ENCODE measurements at regions not wholly inside any gene's neighbourhood (a gene's known extent, or its start where the extent isn't known, plus 50 kb on each side); places are given as distances from the start of the nearest gene placed in this dataset.

GRCh38 chr2:134143568-134143967 lies 110.3 kb upstream of the MGAT5 start:
- TF ChIP-seq, protein P1, sequence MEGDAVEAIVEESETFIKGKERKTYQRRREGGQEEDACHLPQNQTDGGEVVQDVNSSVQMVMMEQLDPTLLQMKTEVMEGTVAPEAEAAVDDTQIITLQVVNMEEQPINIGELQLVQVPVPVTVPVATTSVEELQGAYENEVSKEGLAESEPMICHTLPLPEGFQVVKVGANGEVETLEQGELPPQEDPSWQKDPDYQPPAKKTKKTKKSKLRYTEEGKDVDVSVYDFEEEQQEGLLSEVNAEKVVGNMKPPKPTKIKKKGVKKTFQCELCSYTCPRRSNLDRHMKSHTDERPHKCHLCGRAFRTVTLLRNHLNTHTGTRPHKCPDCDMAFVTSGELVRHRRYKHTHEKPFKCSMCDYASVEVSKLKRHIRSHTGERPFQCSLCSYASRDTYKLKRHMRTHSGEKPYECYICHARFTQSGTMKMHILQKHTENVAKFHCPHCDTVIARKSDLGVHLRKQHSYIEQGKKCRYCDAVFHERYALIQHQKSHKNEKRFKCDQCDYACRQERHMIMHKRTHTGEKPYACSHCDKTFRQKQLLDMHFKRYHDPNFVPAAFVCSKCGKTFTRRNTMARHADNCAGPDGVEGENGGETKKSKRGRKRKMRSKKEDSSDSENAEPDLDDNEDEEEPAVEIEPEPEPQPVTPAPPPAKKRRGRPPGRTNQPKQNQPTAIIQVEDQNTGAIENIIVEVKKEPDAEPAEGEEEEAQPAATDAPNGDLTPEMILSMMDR (IDR thresholded peaks at IDR 0.05), result no peak
- no peak for TF ChIP-seq POLR2A (IDR thresholded peaks at IDR 0.05)

Data from right lobe of liver (tissue), 4 donors.